GM12878 (cell line): ENCODE measurements at regions not wholly inside any gene's neighbourhood (a gene's known extent, or its start where the extent isn't known, plus 50 kb on each side); places are given as distances from the start of the nearest gene placed in this dataset.

ENCODE experiments used
- ATAC-seq: fragments of 200-7000 bp; cut with Tn5 transposase; 3 replicates; pipeline ENCODE4 v1.9.1; 2020; ENCODE audit warnings: mild to moderate bottlenecking, moderate library complexity
- BruUV-seq: library from RNA; stranded (reverse); fragments of 400-500 nt; replicated peaks from 2 replicates; lab custom pipeline; 2021; lab: Mats Ljungman, UMichigan
- CTCF ChIA-PET: fragments of 300-600 bp; sonication (Branson Sonifier 250); formaldehyde crosslinking; extraction: SDS; loops from one replicate; lab custom pipeline; 2021; ENCODE audit warnings: inconsistent platforms; lab: Yijun Ruan, JAX
- POLR2A ChIA-PET: fragments of 350-600 bp; formaldehyde crosslinking; extraction: SDS; loops from one replicate; lab custom pipeline; 2021; ENCODE audit warnings: inconsistent platforms; lab: Charles Lee
- RAD21 ChIA-PET: fragments of 300-600 bp; sonication (Branson Sonifier 250); formaldehyde crosslinking; loops from one replicate; lab custom pipeline; 2023; ENCODE audit warnings: antibody characterized with exemption; ENCODE audit not compliant: unreplicated experiment; lab: Charles Lee
- SMC1A ChIA-PET: fragments of 300-600 bp; sonication (Branson Sonifier 250); formaldehyde crosslinking; loops from one replicate; lab custom pipeline; 2023; ENCODE audit not compliant: unreplicated experiment, uncharacterized antibody; lab: Charles Lee
- DNase-seq: peaks from one replicate; pipeline ENCODE4 v3.0.0-alpha.2; 2011; ENCODE audit warnings: low read depth, low spot score
- FAIRE-seq: peaks from 3 replicates; lab custom pipeline; 2011; peaks lifted over from hg19 to GRCh38; lab: Jason Lieb, UNC
- H2AFZ ChIP-seq: 2 replicates; pipeline ENCODE4 v1.6.0; 2011; ENCODE audit warnings: low read depth, low read length, control low read depth; ENCODE audit not compliant: control insufficient read depth
- H3K27ac ChIP-seq: 2 replicates; pipeline ENCODE4 v1.5.1; 2011; ENCODE audit warnings: control low read depth; ENCODE audit not compliant: control insufficient read depth, insufficient read depth
- H3K27me3 ChIP-seq, 2 experiments: replicated peaks in 1 of 2; 2 replicates each; pipeline versions ENCODE4 v1.6.0 to v1.6.1; 2011; ENCODE audit warnings: low read length in 1 of 2; ENCODE audit not compliant: control insufficient read depth in 2 of 2, insufficient read depth in 2 of 2
- H3K36me3 ChIP-seq, 2 experiments: 2 replicates each; pipeline ENCODE4 v1.5.1; 2011; ENCODE audit warnings: low read length in 1 of 2; ENCODE audit not compliant: control insufficient read depth in 2 of 2, insufficient read depth in 2 of 2
- H3K4me1 ChIP-seq: 2 replicates; pipeline ENCODE4 v1.6.1; 2011; ENCODE audit warnings: mild to moderate bottlenecking, low read length, moderate library complexity, mixed read lengths; ENCODE audit not compliant: control insufficient read depth, insufficient read depth
- H3K4me2 ChIP-seq: 2 replicates; pipeline ENCODE4 v1.6.0; 2011; ENCODE audit warnings: control low read depth; ENCODE audit not compliant: control insufficient read depth, insufficient read depth
- H3K4me3 ChIP-seq: fragments of 200-600 bp; sonication (generic); 2 replicates; pipeline ENCODE4 v1.5.1; 2016
- H3K79me2 ChIP-seq: 2 replicates; pipeline ENCODE4 v1.6.0; 2011; ENCODE audit warnings: low read length; ENCODE audit not compliant: control insufficient read depth, insufficient read depth
- H3K9ac ChIP-seq: 2 replicates; pipeline ENCODE4 v1.8.0; 2011; ENCODE audit warnings: low read length, control low read depth, mixed read lengths; ENCODE audit not compliant: control insufficient read depth, insufficient read depth
- H3K9me3 ChIP-seq: replicated peaks from 3 replicates; pipeline ENCODE4 v1.5.1; 2011; ENCODE audit warnings: mild to moderate bottlenecking, low read length; ENCODE audit not compliant: control insufficient read depth, insufficient read depth
- H4K20me1 ChIP-seq: 2 replicates; pipeline ENCODE4 v1.6.0; 2011; ENCODE audit not compliant: control insufficient read depth, insufficient read depth
- ATF3 ChIP-seq: IDR thresholded peaks from 2 replicates; pipeline ENCODE4 v1.6.1; 2011; ENCODE audit warnings: low read depth, mild to moderate bottlenecking, low read length, moderate library complexity, borderline replicate concordance; ENCODE audit errors: extremely low read depth
- CTCF ChIP-seq, 3 experiments: IDR thresholded peaks in 2 of 3; conservative IDR thresholded peaks in 1 of 3; 2 replicates each; pipeline ENCODE4 v1.5.1; 2011; ENCODE audit warnings: low read depth in 3 of 3, low read length in 3 of 3, mild to moderate bottlenecking in 3 of 3, control low read depth in 2 of 3, moderate library complexity in 2 of 3, inconsistent platforms in 1 of 3, mixed read lengths in 1 of 3; ENCODE audit not compliant: control insufficient read depth in 2 of 3, insufficient read depth in 1 of 3; ENCODE audit errors: extremely low read depth in 1 of 3
- CUX1 ChIP-seq: IDR thresholded peaks from 2 replicates; pipeline ENCODE4 v1.6.1; 2012; ENCODE audit warnings: improper control_type of control experiment, low read depth, low read length; ENCODE audit not compliant: insufficient replicate concordance
- HCFC1 ChIP-seq: fragments of 150-350 bp; IDR thresholded peaks from 2 replicates; pipeline ENCODE4 v1.6.1; 2014; ENCODE audit warnings: low read length
- IKZF1 ChIP-seq: fragments of 450-650 bp; conservative IDR thresholded peaks from 2 replicates; pipeline ENCODE4 v1.6.1; 2017; ENCODE audit warnings: antibody characterized with exemption, mild to moderate bottlenecking
- IRF3 ChIP-seq: fragments of 450-650 bp; IDR thresholded peaks from 2 replicates; pipeline ENCODE4 v1.6.1; 2014; ENCODE audit warnings: mild to moderate bottlenecking
- NFXL1 ChIP-seq: fragments of 450-650 bp; IDR thresholded peaks from 2 replicates; pipeline ENCODE4 v1.6.1; 2017; ENCODE audit warnings: antibody characterized with exemption, mild to moderate bottlenecking, borderline replicate concordance
- PAX8 ChIP-seq: fragments of 450-650 bp; IDR thresholded peaks from 2 replicates; pipeline ENCODE4 v1.6.1; 2017; ENCODE audit warnings: mild to moderate bottlenecking, moderate library complexity
- POLR2AphosphoS2 ChIP-seq: IDR thresholded peaks from 2 replicates; pipeline ENCODE4 v1.6.1; 2011; ENCODE audit warnings: low read depth, mild to moderate bottlenecking, low read length, improper control_type of control experiment, moderate library complexity
- RFX5 ChIP-seq: IDR thresholded peaks from 2 replicates; pipeline ENCODE4 v1.6.1; 2011; ENCODE audit warnings: low read depth, low read length, improper control_type of control experiment
- SMARCA5 ChIP-seq: fragments of 450-650 bp; IDR thresholded peaks from 2 replicates; pipeline ENCODE4 v1.6.1; 2017; ENCODE audit warnings: mild to moderate bottlenecking
- SUZ12 ChIP-seq: fragments of 200-600 bp; sonication (generic); IDR thresholded peaks from one replicate; pipeline ENCODE4 v1.6.1; 2018; ENCODE audit warnings: antibody characterized with exemption, mild to moderate bottlenecking; ENCODE audit not compliant: unreplicated experiment
- ZBTB4 ChIP-seq: fragments of 450-650 bp; formaldehyde crosslinking; IDR thresholded peaks from 2 replicates; pipeline ENCODE4 v1.4.0; 2022; ENCODE audit warnings: mild to moderate bottlenecking, moderate library complexity
- WGBS: methylation state at CpG from one replicate; pipeline ENCODE4 v1.1.6; 2016; ENCODE audit warnings: low lambda C conversion rate; ENCODE audit not compliant: insufficient replicate concordance, insufficient coverage; ENCODE audit errors: missing lambda C conversion rate; 5-methylcytosine and 5-hydroxymethylcytosine counted together
- in situ Hi-C: fragments of 300-500 bp; cut with MboI; formaldehyde crosslinking; loops from 9 replicates; pipeline ENCODE4 v1.14.3; 2018; ENCODE audit warnings: mixed read lengths
- intact Hi-C: fragments of 100-400 bp; cut with micrococcal nuclease; formaldehyde crosslinking; loops from one replicate; pipeline ENCODE4 v1.14.2; 2022; ENCODE audit not compliant: unreplicated experiment

- in situ Hi-C loops (no loop called here), intact Hi-C loops (no loop called here)
- H3K27ac ChIP-seq = no peak overlapping the region
- no peak for DNase-seq
- no peak overlapping the region for H2AFZ ChIP-seq
- H3K4me2 ChIP-seq = no peak overlapping the region
- H4K20me1 ChIP-seq = no peaks in the 10 kb centered on the region
- ChIA-PET CTCF (interaction anchor here (0.9 kb wide), 1 partner anchor 24 kb away, joined by 3 read pairs; no protein-coding TSS in a partner anchor), POLR2A (no interaction called here), SMC1A (interaction anchor here (1.7 kb wide), 1 partner anchor 12 kb away, joined by 7 read pairs; no protein-coding TSS in a partner anchor), RAD21 (no interaction called here)
- no peak for FAIRE-seq
- 0% methylated on average over 1 of the region's 1 CpG for WGBS
- H3K9ac ChIP-seq = no peak overlapping the region
- no peaks in the 10 kb centered on the region for H3K9me3 ChIP-seq
- no peak overlapping the region for H3K4me3 ChIP-seq
- no peaks in the 10 kb centered on the region for H3K4me1 ChIP-seq
- H3K27me3 ChIP-seq = no peaks in the 10 kb centered on the region
- no peaks in the 10 kb centered on the region for H3K36me3 ChIP-seq
- ATAC-seq = no peak
- no TSS peak for BruUV-seq
- no peaks in the 10 kb centered on the region for H3K79me2 ChIP-seq
- no peak for TF ChIP-seq IKZF1
- no peak for TF ChIP-seq CUX1
- no peak for TF ChIP-seq ZBTB4 (CRISPR knock-in tag)
- TF ChIP-seq POLR2AphosphoS2 = no peak
- TF ChIP-seq SUZ12 = no peak
- TF ChIP-seq CTCF (IDR thresholded peaks at IDR 0.05 in 2 of 3, conservative IDR thresholded peaks at IDR 0.05 in 1 of 3; ENCODE audit: control insufficient read depth in 2 of 3, extremely low read depth in 1 of 3, insufficient read depth in 1 of 3, low read depth in 3 of 3, low read length in 3 of 3) = no peak
- TF ChIP-seq RFX5 = no peak
- no peak for TF ChIP-seq ATF3
- TF ChIP-seq IRF3 = no peak
- TF ChIP-seq PAX8 = no peak
- no peak for TF ChIP-seq SMARCA5
- no peak for TF ChIP-seq NFXL1
- no peak for TF ChIP-seq HCFC1
Measured at GRCh38 chr3:79973482-79973881, 205.7 kb upstream of the ROBO1 start.
